Transverse colon (tissue), 3 donors: ENCODE measurements at regions not wholly inside any gene's neighbourhood (a gene's known extent, or its start where the extent isn't known, plus 50 kb on each side); places are given as distances from the start of the nearest gene placed in this dataset.

Source experiments
- POLR2A ChIP-seq: fragments of 450-650 bp; IDR thresholded peaks from one replicate; pipeline ENCODE4 v1.6.1; 2016; ENCODE audit warnings: antibody characterized with exemption, mild to moderate bottlenecking, moderate library complexity
- TF ChIP-seq, protein P1 (sequence below), 5 experiments: fragments of 200-600 bp in 3 of 5; fragments of 450-650 bp in 2 of 5; sonication (generic) in 3 of 5; IDR thresholded peaks; 1 replicate in 2 of 5; 2 replicates in 3 of 5; pipeline ENCODE4 v1.5.1; 2016 to 2017; ENCODE audit warnings: antibody characterized with exemption in 5 of 5, inconsistent platforms in 3 of 5, mild to moderate bottlenecking in 2 of 5, moderate library complexity in 1 of 5

DNA sequence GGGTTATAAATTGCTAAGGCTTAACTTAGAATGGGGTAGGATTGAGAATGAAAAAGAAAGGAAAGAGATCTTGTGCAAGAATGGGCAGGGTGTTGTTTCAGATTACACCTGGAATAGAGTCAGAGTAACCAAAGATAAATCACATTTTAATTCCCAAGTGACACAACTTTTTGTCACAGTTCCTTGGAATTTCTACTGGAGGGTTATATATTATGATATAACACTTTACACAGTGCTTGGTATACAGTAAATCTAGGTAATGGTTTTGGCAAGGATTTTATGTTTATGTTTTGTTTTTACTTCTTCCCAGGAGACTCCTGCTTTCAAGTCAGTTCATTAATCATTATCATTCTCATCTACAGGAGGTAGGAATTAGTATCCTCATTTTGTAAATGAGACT lies 115.7 kb upstream of the KCNJ16 start:
- no peak for TF ChIP-seq POLR2A
- TF ChIP-seq, protein P1, sequence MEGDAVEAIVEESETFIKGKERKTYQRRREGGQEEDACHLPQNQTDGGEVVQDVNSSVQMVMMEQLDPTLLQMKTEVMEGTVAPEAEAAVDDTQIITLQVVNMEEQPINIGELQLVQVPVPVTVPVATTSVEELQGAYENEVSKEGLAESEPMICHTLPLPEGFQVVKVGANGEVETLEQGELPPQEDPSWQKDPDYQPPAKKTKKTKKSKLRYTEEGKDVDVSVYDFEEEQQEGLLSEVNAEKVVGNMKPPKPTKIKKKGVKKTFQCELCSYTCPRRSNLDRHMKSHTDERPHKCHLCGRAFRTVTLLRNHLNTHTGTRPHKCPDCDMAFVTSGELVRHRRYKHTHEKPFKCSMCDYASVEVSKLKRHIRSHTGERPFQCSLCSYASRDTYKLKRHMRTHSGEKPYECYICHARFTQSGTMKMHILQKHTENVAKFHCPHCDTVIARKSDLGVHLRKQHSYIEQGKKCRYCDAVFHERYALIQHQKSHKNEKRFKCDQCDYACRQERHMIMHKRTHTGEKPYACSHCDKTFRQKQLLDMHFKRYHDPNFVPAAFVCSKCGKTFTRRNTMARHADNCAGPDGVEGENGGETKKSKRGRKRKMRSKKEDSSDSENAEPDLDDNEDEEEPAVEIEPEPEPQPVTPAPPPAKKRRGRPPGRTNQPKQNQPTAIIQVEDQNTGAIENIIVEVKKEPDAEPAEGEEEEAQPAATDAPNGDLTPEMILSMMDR (IDR thresholded peaks at IDR 0.05) = no peak
